ENCODE measurements at regions not wholly inside any gene's neighbourhood (a gene's known extent, or its start where the extent isn't known, plus 50 kb on each side); places are given as distances from the start of the nearest gene placed in this dataset.

DNA sequence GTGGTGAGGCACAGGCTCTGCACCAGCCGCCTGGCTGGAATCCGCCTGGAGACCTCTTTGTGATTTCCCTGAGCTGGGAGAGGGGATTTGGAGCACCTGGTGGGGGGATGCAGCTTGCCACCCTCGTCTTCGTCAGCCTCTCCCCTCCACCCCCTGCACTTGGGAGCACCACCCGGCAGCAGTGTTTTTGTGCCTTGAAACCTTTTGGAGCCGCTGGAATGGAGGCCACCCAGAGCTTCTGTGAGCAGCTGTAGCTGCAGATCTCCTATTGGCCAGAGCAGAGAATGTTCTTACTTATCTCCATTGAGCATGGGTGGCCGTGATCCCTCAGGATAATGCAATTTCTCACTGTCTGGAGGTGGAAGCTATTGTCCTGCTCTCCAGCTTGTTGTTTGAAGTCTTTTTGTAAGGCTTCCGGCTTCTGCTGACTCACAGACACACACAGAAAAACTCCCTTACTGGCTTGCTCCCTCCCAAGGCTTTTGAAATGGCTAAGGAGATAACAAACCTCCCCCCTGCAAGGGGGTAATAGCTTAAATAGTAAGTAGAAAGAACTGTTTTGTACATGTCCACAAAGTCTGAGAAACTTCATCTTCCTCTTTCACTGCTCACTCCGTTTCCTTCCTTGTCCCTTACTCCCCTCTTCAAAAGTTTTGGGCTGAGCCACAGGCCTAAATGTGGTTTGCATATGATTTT is 271.2 kb downstream of the PRL start:
- TF ChIP-seq POLR2AphosphoS5 (IDR thresholded peaks at IDR 0.05; ENCODE audit: low read depth, low read length) = no peak
- TF ChIP-seq, protein P1, sequence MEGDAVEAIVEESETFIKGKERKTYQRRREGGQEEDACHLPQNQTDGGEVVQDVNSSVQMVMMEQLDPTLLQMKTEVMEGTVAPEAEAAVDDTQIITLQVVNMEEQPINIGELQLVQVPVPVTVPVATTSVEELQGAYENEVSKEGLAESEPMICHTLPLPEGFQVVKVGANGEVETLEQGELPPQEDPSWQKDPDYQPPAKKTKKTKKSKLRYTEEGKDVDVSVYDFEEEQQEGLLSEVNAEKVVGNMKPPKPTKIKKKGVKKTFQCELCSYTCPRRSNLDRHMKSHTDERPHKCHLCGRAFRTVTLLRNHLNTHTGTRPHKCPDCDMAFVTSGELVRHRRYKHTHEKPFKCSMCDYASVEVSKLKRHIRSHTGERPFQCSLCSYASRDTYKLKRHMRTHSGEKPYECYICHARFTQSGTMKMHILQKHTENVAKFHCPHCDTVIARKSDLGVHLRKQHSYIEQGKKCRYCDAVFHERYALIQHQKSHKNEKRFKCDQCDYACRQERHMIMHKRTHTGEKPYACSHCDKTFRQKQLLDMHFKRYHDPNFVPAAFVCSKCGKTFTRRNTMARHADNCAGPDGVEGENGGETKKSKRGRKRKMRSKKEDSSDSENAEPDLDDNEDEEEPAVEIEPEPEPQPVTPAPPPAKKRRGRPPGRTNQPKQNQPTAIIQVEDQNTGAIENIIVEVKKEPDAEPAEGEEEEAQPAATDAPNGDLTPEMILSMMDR (IDR thresholded peaks at IDR 0.05) = no peak
- TF ChIP-seq, protein P2, sequence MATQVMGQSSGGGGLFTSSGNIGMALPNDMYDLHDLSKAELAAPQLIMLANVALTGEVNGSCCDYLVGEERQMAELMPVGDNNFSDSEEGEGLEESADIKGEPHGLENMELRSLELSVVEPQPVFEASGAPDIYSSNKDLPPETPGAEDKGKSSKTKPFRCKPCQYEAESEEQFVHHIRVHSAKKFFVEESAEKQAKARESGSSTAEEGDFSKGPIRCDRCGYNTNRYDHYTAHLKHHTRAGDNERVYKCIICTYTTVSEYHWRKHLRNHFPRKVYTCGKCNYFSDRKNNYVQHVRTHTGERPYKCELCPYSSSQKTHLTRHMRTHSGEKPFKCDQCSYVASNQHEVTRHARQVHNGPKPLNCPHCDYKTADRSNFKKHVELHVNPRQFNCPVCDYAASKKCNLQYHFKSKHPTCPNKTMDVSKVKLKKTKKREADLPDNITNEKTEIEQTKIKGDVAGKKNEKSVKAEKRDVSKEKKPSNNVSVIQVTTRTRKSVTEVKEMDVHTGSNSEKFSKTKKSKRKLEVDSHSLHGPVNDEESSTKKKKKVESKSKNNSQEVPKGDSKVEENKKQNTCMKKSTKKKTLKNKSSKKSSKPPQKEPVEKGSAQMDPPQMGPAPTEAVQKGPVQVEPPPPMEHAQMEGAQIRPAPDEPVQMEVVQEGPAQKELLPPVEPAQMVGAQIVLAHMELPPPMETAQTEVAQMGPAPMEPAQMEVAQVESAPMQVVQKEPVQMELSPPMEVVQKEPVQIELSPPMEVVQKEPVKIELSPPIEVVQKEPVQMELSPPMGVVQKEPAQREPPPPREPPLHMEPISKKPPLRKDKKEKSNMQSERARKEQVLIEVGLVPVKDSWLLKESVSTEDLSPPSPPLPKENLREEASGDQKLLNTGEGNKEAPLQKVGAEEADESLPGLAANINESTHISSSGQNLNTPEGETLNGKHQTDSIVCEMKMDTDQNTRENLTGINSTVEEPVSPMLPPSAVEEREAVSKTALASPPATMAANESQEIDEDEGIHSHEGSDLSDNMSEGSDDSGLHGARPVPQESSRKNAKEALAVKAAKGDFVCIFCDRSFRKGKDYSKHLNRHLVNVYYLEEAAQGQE (IDR thresholded peaks at IDR 0.05; ENCODE audit: insufficient read depth in 1 of 2, low read depth in 2 of 2, low read length in 1 of 2) = no peak
- no peak for TF ChIP-seq SIN3A (IDR thresholded peaks at IDR 0.05; ENCODE audit: borderline replicate concordance, insufficient read depth, low read depth, low read length)
- no peak for TF ChIP-seq TCF7L2 (IDR thresholded peaks at IDR 0.05; ENCODE audit: low read depth, low read length)
